DOHH2 (cell line): ENCODE measurements at regions not wholly inside any gene's neighbourhood (a gene's known extent, or its start where the extent isn't known, plus 50 kb on each side); places are given as distances from the start of the nearest gene placed in this dataset.

Source experiments
- CTCF ChIP-seq: fragments of 200-600 bp; sonication (generic); IDR thresholded peaks from one replicate; pipeline ENCODE4 v1.5.1; 2014; ENCODE audit warnings: antibody characterized with exemption, mild to moderate bottlenecking, low read depth, low read length; ENCODE audit not compliant: poor library complexity, severe bottlenecking
- EZH2phosphoT487 ChIP-seq: fragments of 200-600 bp; sonication (generic); IDR thresholded peaks from 2 replicates; pipeline ENCODE4 v1.6.1; 2017; ENCODE audit warnings: borderline replicate concordance, mild to moderate bottlenecking, antibody characterized with exemption, low read length, moderate library complexity, mixed read lengths

GRCh38 chr2:147614979-147615470 lies 229.8 kb upstream of the ACVR2A start:
- TF ChIP-seq CTCF (no peak), EZH2phosphoT487 (no peak)
